Colon (tissue), 2 donors: ENCODE measurements at regions not wholly inside any gene's neighbourhood (a gene's known extent, or its start where the extent isn't known, plus 50 kb on each side); places are given as distances from the start of the nearest gene placed in this dataset.
"Not testable (repeated sequence)": the region's sequence is repeated elsewhere in the genome, so short reads cannot be mapped to it uniquely, and the experiment has no call there.

Experiments
- FAIRE-seq: peaks from 2 replicates; lab custom pipeline; 2012; peaks lifted over from hg19 to GRCh38; lab: Jason Lieb, UNC
- donor health status: control.
- donor health status: control.

DNA sequence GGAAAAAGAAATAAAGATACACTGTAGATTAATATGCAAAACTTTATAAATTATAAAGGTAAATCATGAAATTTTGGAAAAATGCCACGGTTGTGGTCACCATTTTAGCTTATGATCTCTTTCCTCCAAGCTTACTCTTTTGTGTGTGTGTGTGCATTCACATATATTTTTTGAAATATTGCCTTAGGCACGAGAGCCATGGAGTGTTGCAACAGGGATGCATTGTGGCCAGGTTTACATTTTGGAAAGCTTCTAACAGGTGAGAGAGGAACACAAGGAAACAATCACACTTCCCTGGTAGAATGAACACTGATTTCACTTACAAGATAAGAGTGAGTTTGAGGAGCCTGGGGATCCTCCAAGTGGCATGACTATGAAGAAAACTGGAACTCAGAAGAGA lies 214.5 kb upstream of the TENT5A start:
- FAIRE-seq: no peak

- FAIRE-seq: no peak
Measured at GRCh38 chr6:81962198-81962597, 209.7 kb upstream of the TENT5A start.

- no peak for FAIRE-seq
Measured at GRCh38 chr6:81950877-81951276, 198.4 kb upstream of the TENT5A start.

- no peak for FAIRE-seq
Measured at GRCh38 chr6:81948861-81949260, 196.4 kb upstream of the TENT5A start.

GRCh38 chr6:81948196-81948595 lies 195.7 kb upstream of the TENT5A start:
- not testable (repeated sequence) for FAIRE-seq

DNA sequence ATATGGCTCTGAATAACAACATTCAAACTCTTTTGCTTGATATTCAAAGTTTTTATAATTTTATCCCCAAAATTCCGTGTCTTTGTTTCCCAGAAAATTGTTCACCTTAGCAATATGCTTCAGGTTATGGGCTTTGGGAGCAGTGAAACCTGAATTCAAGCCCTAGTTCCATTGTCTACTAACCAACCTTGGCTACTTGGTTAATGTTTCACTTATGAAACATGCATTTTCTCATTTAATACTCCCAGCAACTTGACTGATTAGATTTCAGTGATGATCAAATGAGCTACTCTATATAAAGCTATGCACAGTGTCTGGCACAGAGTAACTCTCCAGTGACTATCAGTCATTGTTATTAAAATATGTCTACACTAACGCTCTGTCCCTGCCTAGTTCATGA lies 192.2 kb upstream of the TENT5A start:
- FAIRE-seq: no peak

- FAIRE-seq: not testable (repeated sequence)
Measured at GRCh38 chr6:81942842-81943241, 190.4 kb upstream of the TENT5A start.

DNA sequence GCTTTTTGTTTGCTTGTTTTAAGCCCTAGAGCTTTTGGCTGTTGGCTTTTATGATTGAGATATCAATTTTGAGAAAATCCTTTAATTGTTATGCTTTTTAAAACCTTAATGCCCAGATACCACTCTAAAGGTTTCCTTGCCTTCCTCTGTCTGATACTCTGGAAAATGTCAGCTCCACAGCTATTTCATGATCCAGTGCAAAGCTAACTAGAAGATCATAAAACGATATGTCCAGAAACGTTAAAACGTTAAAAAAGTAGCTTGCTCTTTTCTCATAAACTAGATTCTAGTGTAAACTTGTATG lies 189.5 kb upstream of the TENT5A start:
- no peak for FAIRE-seq

- FAIRE-seq: no peak
Measured at GRCh38 chr6:81940451-81940985, 188.0 kb upstream of the TENT5A start.

- no peak for FAIRE-seq
Measured at GRCh38 chr6:81939766-81940165, 187.3 kb upstream of the TENT5A start.

GRCh38 chr6:81938991-81939732 lies 186.7 kb upstream of the TENT5A start:
- no peak for FAIRE-seq

DNA sequence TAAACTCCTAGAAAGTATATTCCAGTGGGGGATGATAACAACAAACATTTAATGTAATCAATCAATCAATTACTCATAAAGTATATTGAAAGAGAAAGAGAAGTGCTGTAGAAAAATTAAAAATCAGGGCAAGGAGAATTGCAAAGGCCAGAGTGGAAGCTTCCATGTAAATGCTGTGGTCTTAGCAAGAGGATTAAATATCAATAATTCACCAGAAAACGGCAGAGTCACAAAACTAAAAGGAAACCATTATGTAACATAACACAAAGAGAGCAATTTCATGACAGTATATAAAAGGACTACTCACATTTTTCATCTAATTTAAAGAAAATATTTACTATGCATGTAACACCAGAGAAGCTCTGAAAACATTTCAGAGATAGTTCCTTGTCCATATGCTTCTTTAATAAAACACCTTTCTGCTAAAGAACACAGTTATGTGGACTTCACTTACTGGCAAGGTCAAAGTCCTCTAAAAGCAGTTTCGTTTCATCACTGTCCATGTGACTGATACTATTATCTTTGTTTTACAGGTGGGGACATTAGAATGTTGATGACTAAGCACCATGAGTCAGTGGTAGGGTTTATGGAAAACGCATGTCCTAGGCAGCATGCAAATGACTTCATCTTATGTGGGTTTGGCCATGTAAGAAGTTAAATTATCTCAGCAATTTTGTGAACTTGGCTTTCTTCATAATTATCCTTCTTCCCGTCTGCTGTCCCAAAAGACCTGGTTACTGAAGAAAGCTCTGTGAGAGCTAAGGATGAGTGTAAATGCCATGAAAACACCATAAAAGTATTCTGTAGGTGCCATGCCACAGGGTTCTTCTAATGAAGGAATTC lies 185.8 kb upstream of the TENT5A start:
- peak; percentile 74 for FAIRE-seq

DNA sequence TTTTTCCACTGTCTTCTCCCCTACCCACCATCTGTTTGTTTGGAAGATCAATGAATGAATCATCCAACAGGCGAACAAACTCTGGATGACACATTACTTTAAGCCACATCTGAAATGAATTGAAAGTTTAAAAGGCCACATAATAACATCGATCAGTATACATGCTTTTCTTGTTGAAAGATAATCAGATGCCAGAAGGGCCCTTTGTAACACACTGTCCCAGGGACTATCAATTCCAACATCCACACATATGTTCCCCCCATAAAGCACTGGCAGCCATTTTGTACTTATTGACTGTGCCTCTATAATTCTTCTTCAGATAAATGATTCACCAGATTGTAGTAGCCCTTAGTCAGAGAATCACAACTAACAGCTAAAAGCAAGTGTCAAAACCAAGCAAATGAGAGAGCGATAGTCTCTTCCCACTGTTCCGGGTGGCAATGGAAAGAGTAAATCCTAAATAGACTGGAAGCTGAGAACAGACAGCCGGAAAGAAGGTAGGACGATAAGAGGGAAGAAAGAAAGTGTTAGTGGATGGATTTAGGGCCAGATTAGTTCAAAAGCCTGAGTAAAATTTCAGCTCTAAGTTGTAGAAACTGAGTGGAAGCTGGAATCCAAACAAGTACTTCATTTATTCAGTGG lies 184.9 kb upstream of the TENT5A start:
- FAIRE-seq: no peak

- no peak for FAIRE-seq
Measured at GRCh38 chr6:81934936-81935335, 182.5 kb upstream of the TENT5A start.

- FAIRE-seq: no peak
Measured at GRCh38 chr6:81933608-81934051, 181.1 kb upstream of the TENT5A start.

- FAIRE-seq: no peak
Measured at GRCh38 chr6:81933089-81933488, 180.6 kb upstream of the TENT5A start.

- FAIRE-seq: not testable (repeated sequence)
Measured at GRCh38 chr6:81932448-81932847, 180.0 kb upstream of the TENT5A start.

DNA sequence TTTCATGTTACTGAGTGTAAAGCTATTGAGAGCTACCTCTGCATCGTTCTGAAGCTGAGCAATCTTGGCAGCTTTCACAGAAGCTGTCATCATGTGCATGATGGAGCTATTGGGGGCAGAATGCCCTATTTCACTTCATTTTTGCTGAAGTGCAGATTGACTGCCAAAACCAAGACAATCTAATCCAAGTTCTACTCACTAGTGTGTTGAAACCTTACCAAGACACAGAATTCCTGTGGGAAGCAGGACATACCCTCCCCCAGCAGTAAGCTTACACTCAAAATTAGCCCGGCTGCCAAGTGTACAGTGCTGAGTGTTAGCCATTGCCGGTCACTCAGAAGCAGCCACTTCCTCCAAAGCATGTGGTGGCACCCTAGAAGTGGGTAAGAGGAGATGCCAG lies 177.3 kb upstream of the TENT5A start:
- FAIRE-seq: no peak

DNA sequence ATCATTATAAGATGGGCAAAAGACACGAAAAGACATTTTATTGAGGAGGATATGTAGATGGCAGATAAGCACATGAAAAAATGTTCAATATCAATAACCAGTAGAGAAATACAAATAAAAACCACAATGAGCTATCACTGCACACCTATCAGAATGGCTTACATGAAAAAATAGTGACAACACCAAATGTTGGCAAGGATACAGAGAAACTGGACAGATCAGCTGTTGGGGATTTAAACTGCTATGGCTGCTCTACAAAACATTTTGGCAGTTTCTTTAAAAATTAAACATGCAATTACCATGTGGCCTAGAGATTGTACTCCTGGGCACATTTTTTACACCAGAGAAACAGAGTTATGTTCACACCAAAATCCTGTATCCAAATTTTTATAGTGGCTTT lies 172.7 kb upstream of the TENT5A start:
- no peak for FAIRE-seq

GRCh38 chr6:81909981-81910900 lies 157.8 kb upstream of the TENT5A start:
- FAIRE-seq: no peak

DNA sequence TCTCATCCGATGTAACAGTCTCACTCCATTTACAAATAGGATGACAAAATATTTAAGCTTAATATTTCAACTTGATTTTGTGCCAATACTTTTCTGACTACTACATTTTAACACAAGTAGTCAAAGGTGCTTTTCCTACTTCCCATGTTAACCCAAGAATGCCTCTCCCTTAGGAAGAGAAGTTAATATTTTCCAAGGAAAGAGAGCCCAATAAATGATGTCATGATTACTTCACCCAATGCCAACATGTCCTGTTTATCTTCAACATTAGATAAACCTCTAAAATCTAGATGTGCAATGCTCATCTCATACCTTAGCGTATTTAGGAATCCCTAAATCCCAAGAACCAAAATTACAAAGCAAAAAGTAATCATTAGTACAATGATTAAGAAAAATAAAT lies 156.7 kb upstream of the TENT5A start:
- no peak for FAIRE-seq

DNA sequence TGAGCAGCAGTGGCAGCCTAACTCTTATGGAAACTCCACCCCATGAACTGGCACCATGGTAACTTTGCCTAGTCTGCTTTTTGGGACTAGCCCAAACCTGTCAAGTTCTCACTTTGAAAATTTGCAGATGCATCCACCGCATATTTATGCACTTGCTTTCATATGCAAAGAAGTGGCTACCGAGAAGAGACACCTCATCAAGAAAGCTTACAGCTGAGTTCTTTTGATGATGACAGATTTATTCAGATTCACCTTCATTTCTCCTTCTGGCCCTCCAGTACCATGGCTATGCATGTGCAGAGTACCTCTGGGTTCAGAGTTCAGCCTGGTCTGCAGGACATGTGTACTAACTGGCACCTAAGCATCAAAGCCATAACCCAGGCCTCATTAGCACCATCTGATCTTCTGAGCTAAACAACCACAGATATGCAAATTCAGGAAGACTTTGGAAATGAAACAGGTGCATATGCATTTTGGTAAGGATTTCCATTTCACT lies 154.3 kb upstream of the TENT5A start:
- no peak for FAIRE-seq
